Right renal cortex interstitium (tissue), 3 donors: ENCODE measurements at regions not wholly inside any gene's neighbourhood (a gene's known extent, or its start where the extent isn't known, plus 50 kb on each side); places are given as distances from the start of the nearest gene placed in this dataset.
"Not testable (repeated sequence)": the region's sequence is repeated elsewhere in the genome, so short reads cannot be mapped to it uniquely, and the experiment has no call there.

Experiments
- DNase-seq, 3 donors: peaks; one replicate each; pipeline ENCODE4 v3.0.0-alpha.2; 2013; ENCODE audit warnings: low read depth in 3 of 3, low spot score in 2 of 3

- DNase-seq: no peak
These were observed 1271.0 kb downstream of the RAPGEF2 start for GRCh38 chr4:160373911-160374310.

GRCh38 chr4:160375772-160376452 is 1273.0 kb downstream of the RAPGEF2 start:
- no peak for DNase-seq

GRCh38 chr4:160386846-160387245 is 1284.0 kb downstream of the RAPGEF2 start:
- DNase-seq: no peak

- DNase-seq: no peak
These were observed 1296.9 kb downstream of the RAPGEF2 start for GRCh38 chr4:160399826-160400225.

GRCh38 chr4:160403081-160403480 is 1300.2 kb downstream of the RAPGEF2 start:
- no peak for DNase-seq

- DNase-seq: no peak
These were observed 1303.5 kb downstream of the RAPGEF2 start for GRCh38 chr4:160406263-160406825.

GRCh38 chr4:160414496-160414895 is 1311.6 kb downstream of the RAPGEF2 start:
- no peak for DNase-seq

- DNase-seq: no peak
These were observed 1321.1 kb downstream of the RAPGEF2 start for GRCh38 chr4:160423879-160424451.

GRCh38 chr4:160426233-160426632 is 1323.4 kb downstream of the RAPGEF2 start:
- no peak for DNase-seq

- no peak for DNase-seq
These were observed 1348.0 kb downstream of the RAPGEF2 start for GRCh38 chr4:160450876-160451275.

GRCh38 chr4:160481696-160482690 is 1379.1 kb downstream of the RAPGEF2 start:
- not testable (repeated sequence) for DNase-seq

GRCh38 chr4:160485071-160485687 is 1382.3 kb downstream of the RAPGEF2 start:
- no peak for DNase-seq

- no peak for DNase-seq
These were observed 1389.3 kb downstream of the RAPGEF2 start for GRCh38 chr4:160492181-160492580.

GRCh38 chr4:160493206-160493605 is 1390.3 kb downstream of the RAPGEF2 start:
- DNase-seq: no peak

GRCh38 chr4:160495356-160495755 is 1392.5 kb downstream of the RAPGEF2 start:
- DNase-seq: no peak

- no peak for DNase-seq
These were observed 1395.3 kb downstream of the RAPGEF2 start for GRCh38 chr4:160498211-160498610.

GRCh38 chr4:160505724-160506123 is 1402.8 kb downstream of the RAPGEF2 start:
- DNase-seq: no peak

- no peak for DNase-seq
These were observed 1408.0 kb downstream of the RAPGEF2 start for GRCh38 chr4:160510928-160511327.

GRCh38 chr4:160514126-160514525 is 1411.2 kb downstream of the RAPGEF2 start:
- no peak for DNase-seq

GRCh38 chr4:160523231-160523630 is 1420.4 kb downstream of the RAPGEF2 start:
- no peak for DNase-seq

- no peak for DNase-seq
These were observed 1434.8 kb downstream of the RAPGEF2 start for GRCh38 chr4:160537681-160538080.
